Liver (tissue), 8 donors: ENCODE measurements at regions not wholly inside any gene's neighbourhood (a gene's known extent, or its start where the extent isn't known, plus 50 kb on each side); places are given as distances from the start of the nearest gene placed in this dataset.

ENCODE experiments used
- DNase-seq: peaks from one replicate; pipeline ENCODE4 v3.0.0-alpha.2; 2017; ENCODE audit warnings: low spot score
- H3K27ac ChIP-seq, 2 donors: one replicate each; pipeline ENCODE4 v1.7.0; 2013; ENCODE audit warnings: inconsistent platforms in 2 of 2, low read length in 2 of 2, control low read depth in 1 of 2, low read depth in 1 of 2, mild to moderate bottlenecking in 1 of 2
- H3K27me3 ChIP-seq, 4 donors: one replicate each; pipeline versions ENCODE4 v1.6.1 to v1.7.0; 2013; ENCODE audit warnings: low read length in 3 of 4, inconsistent platforms in 1 of 4, mild to moderate bottlenecking in 1 of 4, moderate library complexity in 1 of 4; ENCODE audit not compliant: control insufficient read depth in 4 of 4, insufficient read depth in 4 of 4
- H3K36me3 ChIP-seq, 4 donors: one replicate each; pipeline versions ENCODE4 v1.6.1 to v1.7.0; 2013; ENCODE audit warnings: low read length in 3 of 4, mild to moderate bottlenecking in 3 of 4, low read depth in 1 of 4, moderate library complexity in 1 of 4; ENCODE audit not compliant: control insufficient read depth in 4 of 4, insufficient read depth in 3 of 4
- H3K4me1 ChIP-seq, 4 donors: one replicate each; pipeline versions ENCODE4 v1.6.1 to v1.7.0; 2013; ENCODE audit warnings: low read length in 3 of 4, mild to moderate bottlenecking in 3 of 4, moderate library complexity in 1 of 4; ENCODE audit not compliant: control insufficient read depth in 4 of 4, insufficient read depth in 4 of 4
- H3K4me3 ChIP-seq, 3 donors: one replicate each; pipeline versions ENCODE4 v1.6.1 to v1.7.0; 2013; ENCODE audit warnings: low read length in 3 of 3, control low read depth in 1 of 3, low read depth in 1 of 3, mild to moderate bottlenecking in 1 of 3
- H3K9ac ChIP-seq, 2 donors: one replicate each; pipeline ENCODE4 v1.7.0; 2013; ENCODE audit warnings: low read length in 2 of 2, mild to moderate bottlenecking in 2 of 2, moderate library complexity in 2 of 2, control low read depth in 1 of 2, low read depth in 1 of 2
- H3K9me3 ChIP-seq, 4 donors: one replicate each; pipeline versions ENCODE4 v1.6.1 to v1.7.0; 2013; ENCODE audit warnings: low read length in 3 of 4; ENCODE audit not compliant: control insufficient read depth in 4 of 4
- ATF3 ChIP-seq: IDR thresholded peaks from 2 replicates; pipeline ENCODE4 v1.6.1; 2016; ENCODE audit warnings: antibody characterized with exemption
- CTCF ChIP-seq: fragments of 150-350 bp; IDR thresholded peaks from 2 replicates; pipeline ENCODE4 v1.5.1; 2017; ENCODE audit warnings: improper control_type of control experiment, low read depth, low read length; ENCODE audit not compliant: missing input control
- EGR1 ChIP-seq, 2 donors: IDR thresholded peaks; 2 replicates each; pipeline ENCODE4 v1.6.1; 2016 to 2018; ENCODE audit warnings: antibody characterized with exemption in 2 of 2, low read depth in 2 of 2
- FOXA1 ChIP-seq: IDR thresholded peaks from 2 replicates; pipeline ENCODE4 v1.6.1; 2016; ENCODE audit warnings: antibody characterized with exemption
- FOXA2 ChIP-seq: IDR thresholded peaks from 2 replicates; pipeline ENCODE4 v1.6.1; 2016; ENCODE audit warnings: antibody characterized with exemption
- GABPA ChIP-seq, 2 donors: IDR thresholded peaks in 1 of 2; conservative IDR thresholded peaks in 1 of 2; 2 replicates each; pipeline ENCODE4 v1.6.1; 2016; ENCODE audit warnings: antibody characterized with exemption in 2 of 2, mild to moderate bottlenecking in 1 of 2, moderate library complexity in 1 of 2
- HNF4G ChIP-seq: IDR thresholded peaks from 2 replicates; pipeline ENCODE4 v1.6.1; 2016; ENCODE audit warnings: antibody characterized with exemption
- JUND ChIP-seq, 2 donors: IDR thresholded peaks; 2 replicates each; pipeline ENCODE4 v1.6.1; 2016; ENCODE audit warnings: antibody characterized with exemption in 2 of 2
- MAX ChIP-seq: IDR thresholded peaks from 2 replicates; pipeline ENCODE4 v1.6.1; 2016; ENCODE audit warnings: antibody characterized with exemption
- NR2F2 ChIP-seq: IDR thresholded peaks from 2 replicates; pipeline ENCODE4 v1.6.1; 2016; ENCODE audit warnings: antibody characterized with exemption
- RAD21 ChIP-seq, 2 donors: IDR thresholded peaks; 2 replicates each; pipeline ENCODE4 v1.6.1; 2016; ENCODE audit warnings: antibody characterized with exemption in 2 of 2, mild to moderate bottlenecking in 2 of 2
- REST ChIP-seq: IDR thresholded peaks from 2 replicates; pipeline ENCODE4 v1.6.1; 2016; ENCODE audit warnings: antibody characterized with exemption, mild to moderate bottlenecking
- RXRA ChIP-seq, 2 donors: IDR thresholded peaks; 2 replicates each; pipeline ENCODE4 v1.6.1; 2017 to 2018; ENCODE audit warnings: antibody characterized with exemption in 2 of 2, mild to moderate bottlenecking in 1 of 2
- SP1 ChIP-seq: IDR thresholded peaks from 2 replicates; pipeline ENCODE4 v1.6.1; 2018; ENCODE audit warnings: antibody characterized with exemption, mild to moderate bottlenecking
- TAF1 ChIP-seq: conservative IDR thresholded peaks from 2 replicates; pipeline ENCODE4 v1.6.1; 2016; ENCODE audit warnings: antibody characterized with exemption, mild to moderate bottlenecking
- YY1 ChIP-seq: IDR thresholded peaks from 2 replicates; pipeline ENCODE4 v1.6.1; 2016; ENCODE audit warnings: antibody characterized with exemption, mild to moderate bottlenecking
- ZBTB33 ChIP-seq: IDR thresholded peaks from 2 replicates; pipeline ENCODE4 v1.6.1; 2016; ENCODE audit warnings: antibody characterized with exemption
- WGBS: extraction: QIAGEN DNeasy Blood & Tissue Kit; methylation state at CpG from one replicate; pipeline ENCODE4 v1.1.7; 2013; 5-methylcytosine and 5-hydroxymethylcytosine counted together
- donor health status: healthy.
- donor health status: healthy.
- donor health status: healthy.
- donor health status: healthy.
- donor health status: healthy.

- H3K9me3 ChIP-seq = peaks cover 0 to 8% (median 3%) of the 10 kb centered on the region in 4 donors
- no peaks in the 10 kb centered on the region for H3K36me3 ChIP-seq
- no peak overlapping the region for H3K4me3 ChIP-seq
- 88% methylated on average over 5 of the region's 5 CpGs for whole genome bisulfite sequencing
- H3K27me3 ChIP-seq = no peaks in the 10 kb centered on the region
- no peak overlapping the region for H3K27ac ChIP-seq
- no peaks in the 10 kb centered on the region for H3K4me1 ChIP-seq
- no peak for TF ChIP-seq REST
- TF ChIP-seq GABPA (IDR thresholded peaks at IDR 0.05 in 1 of 2, conservative IDR thresholded peaks at IDR 0.05 in 1 of 2) = no peak
- TF ChIP-seq HNF4G = no peak
- no peak for TF ChIP-seq EGR1 (IDR thresholded peaks at IDR 0.05; ENCODE audit: low read depth in 2 of 2)
- TF ChIP-seq YY1 = no peak
- TF ChIP-seq ATF3 = no peak
- no peak for TF ChIP-seq RAD21 (IDR thresholded peaks at IDR 0.05)
- no peak for TF ChIP-seq ZBTB33
- TF ChIP-seq FOXA2 = no peak
- TF ChIP-seq FOXA1 = no peak
- TF ChIP-seq MAX = no peak
- TF ChIP-seq CTCF = no peak
- no peak for TF ChIP-seq TAF1
- no peak for TF ChIP-seq SP1
- no peak for TF ChIP-seq JUND (IDR thresholded peaks at IDR 0.05)
- DNase-seq = no peak
- H3K9ac ChIP-seq = no peak overlapping the region
Observed at GRCh38 chr16:72705801-72706200, 342.1 kb downstream of the ZFHX3 start.

- no peak for DNase-seq
- Histone ChIP-seq H3K4me3 (no peak overlapping the region), H3K9me3 (peaks cover 0 to 5% (median under 1%) of the 10 kb centered on the region in 4 donors), H3K27me3 (no peaks in the 10 kb centered on the region), H3K4me1 (no peaks in the 10 kb centered on the region), H3K9ac (no peak overlapping the region), H3K27ac (no peak overlapping the region), H3K36me3 (no peaks in the 10 kb centered on the region)
- TF ChIP-seq FOXA1 = no peak
- no peak for TF ChIP-seq NR2F2
- TF ChIP-seq CTCF = no peak
- TF ChIP-seq EGR1 (IDR thresholded peaks at IDR 0.05; ENCODE audit: low read depth in 2 of 2) = no peak
- no peak for TF ChIP-seq RXRA (IDR thresholded peaks at IDR 0.05)
- TF ChIP-seq HNF4G = no peak
- no peak for TF ChIP-seq ATF3
- WGBS = 94% methylated on average over 2 of the region's 2 CpGs
Observed at GRCh38 chr16:72704746-72705372, 343.1 kb downstream of the ZFHX3 start.
